CD4-positive, alpha-beta T cell treated with Interleukin-17A for 1 hour (primary cell): ENCODE measurements at regions not wholly inside any gene's neighbourhood (a gene's known extent, or its start where the extent isn't known, plus 50 kb on each side); places are given as distances from the start of the nearest gene placed in this dataset.

Experiments
- DNase-seq: peaks from one replicate; pipeline ENCODE4 v3.0.0-alpha.2; 2020

DNA sequence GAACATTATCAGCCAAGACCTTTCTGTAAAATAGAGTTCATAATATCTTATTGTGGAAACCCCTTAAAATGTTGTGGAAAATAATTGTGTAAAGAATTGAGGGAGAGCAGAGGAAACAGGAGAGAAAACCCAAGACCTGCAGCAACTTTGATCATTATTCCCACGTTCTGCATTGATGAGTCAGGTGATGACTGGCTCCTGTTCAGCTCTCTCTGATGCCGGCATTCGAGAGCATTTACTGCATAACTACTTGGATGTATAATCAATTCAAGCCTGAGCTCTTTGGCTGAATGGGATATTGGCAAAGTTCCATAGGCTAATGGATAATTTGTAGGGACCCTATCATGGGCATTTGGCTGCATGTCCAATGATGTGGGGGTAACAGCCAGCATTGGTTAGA lies 176.3 kb upstream of the ARID2 start:
- no peak for DNase-seq

DNA sequence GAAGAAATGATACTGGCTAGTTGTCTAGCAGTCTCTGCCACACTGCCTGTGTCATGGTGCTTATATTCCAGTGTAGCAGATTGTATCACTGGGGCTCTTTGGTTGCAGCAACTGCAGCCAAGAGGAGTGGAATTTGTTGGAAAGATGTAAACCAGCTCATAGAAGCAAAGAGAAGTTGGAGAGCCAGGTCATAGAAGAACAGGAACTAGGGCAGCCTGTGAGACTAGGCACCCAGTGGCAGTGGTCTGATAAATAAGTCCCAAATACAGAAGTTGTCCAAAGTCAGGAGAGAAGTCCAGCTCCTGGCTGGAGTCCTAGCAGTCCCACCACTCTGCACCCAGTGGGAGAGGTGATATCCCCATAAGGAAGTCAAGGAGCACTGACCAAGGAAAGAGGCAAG lies 172.5 kb upstream of the ARID2 start:
- DNase-seq = no peak

DNA sequence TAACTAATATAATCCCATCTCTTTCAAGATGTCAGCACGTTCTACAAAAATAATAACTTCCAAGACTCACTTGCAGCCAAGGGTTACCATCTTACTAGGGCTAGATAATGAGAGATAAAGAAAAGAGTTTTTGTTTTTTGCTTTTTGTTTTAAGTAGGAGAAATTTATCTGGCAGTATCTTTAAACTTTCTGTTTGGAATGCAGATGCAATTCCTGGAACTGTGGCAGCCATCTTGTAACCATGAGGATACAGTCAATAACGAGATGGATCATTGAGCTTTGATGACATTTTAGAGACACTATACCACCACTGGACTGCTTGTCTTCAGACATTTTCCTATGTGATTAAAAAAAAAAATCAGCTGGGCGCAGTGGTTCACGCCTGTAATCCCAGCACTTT lies 171.2 kb upstream of the ARID2 start:
- no peak for DNase-seq

DNA sequence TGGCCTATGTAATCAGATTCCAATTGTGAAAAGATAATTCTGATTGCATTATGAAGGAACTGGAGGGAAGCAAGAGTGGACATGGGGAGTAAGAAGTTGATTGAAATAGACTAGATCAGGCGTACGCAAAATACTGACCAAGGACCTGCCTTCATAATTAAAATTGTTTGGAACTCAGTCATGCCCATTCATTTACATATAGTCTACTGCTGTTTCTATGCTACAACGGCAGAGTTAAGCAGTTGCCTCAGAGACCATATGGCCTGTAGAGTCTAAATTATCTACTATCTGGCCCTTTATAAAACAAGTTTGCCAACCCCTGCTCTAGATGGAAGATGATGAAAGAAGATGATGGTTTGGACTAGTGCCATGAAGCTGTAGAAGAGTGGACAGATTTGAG lies 170.0 kb upstream of the ARID2 start:
- DNase-seq = no peak

DNA sequence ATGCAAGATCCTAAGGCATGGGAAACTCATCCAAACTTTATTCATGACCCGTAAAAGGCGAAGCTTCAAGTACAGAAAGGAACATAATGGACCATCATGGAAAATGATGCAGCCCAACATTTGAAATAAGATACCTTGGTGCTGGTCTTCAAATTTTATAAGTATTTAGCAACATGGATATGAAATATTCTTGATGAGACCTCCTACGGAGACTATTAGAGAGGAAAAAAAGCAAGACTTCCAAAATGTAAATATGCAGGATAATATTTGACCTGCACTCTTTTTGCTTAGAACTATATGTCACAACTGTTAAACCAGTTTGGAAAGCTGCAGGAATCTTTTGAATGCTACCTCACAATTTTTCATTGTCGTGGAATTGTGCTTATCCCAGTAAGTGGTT lies 168.8 kb upstream of the ARID2 start:
- DNase-seq = no peak

DNA sequence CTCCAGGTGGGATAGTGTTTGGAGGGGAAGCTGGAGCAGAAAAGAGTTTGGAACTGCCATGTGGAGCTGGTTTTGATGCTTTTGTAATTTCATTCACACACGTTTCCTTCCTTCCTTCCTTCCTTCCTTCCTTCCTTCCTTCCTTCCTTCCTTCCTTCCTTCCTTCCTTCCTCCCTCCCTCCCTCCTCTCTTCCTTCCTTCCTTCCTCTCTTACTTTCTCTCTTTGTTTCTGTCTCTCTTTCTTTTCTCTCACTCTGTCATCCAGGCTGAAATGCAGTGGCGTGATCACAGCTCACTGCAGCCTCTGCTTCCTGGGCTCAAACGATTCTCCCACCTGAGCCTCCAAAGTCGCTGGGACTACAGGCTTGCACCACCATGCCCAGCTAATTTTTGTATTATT lies 168.0 kb upstream of the ARID2 start:
- DNase-seq = no peak

DNA sequence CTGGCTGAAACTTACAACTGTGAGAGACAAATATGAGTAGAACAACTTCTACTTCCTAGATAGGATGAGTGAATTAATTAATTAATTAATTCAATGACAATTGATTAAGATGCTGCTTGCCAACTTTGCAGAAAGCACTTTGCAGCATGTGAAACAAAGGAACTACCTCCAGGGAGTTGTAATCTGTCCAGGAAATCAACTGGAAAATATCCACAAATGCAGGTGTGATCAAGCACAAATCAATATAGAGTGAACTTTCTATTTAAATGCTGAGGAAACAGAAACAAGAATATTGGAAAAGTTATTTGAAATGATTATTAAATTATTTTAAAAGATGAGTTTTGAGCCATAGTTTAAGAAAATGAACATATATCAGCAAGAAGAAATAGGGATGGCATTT lies 163.9 kb upstream of the ARID2 start:
- DNase-seq = no peak

DNA sequence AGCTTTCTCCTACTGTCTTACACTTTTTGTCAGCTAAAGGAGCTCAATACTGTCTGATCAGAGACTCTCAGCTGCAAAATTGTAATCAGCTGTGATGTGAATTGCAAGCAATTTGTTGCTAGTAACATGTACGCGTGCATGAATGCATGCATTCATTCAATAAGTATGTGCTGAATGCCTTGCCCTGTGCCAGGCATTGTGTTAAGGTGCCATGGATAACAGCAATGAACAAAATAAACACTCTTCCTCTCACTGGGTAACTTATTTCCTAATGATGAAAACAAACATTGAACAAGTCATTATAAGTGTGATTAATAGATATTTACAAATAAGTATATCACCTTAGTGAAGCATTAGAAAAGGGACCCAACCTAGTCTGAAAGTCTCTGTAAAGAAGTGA lies 163.2 kb upstream of the ARID2 start:
- DNase-seq = no peak

DNA sequence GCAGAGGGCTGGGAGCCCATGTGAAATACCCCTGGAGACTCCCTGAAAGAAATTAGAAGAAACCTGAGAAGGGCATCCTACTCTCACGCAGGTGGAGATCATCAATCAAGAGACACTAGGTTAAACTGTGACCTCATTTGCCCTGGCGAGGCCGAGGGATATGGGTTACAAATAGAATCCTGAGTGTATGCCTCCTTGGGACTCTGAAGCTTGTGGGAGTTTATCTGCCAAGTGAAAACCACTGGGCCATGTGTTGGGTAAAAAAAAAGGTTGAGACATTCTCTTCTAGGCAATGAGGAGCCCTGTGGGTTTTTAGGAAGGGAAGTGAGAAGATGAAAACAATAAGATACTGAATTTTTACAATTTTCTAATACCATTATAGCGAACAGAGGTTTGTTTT lies 160.7 kb upstream of the ARID2 start:
- no peak for DNase-seq

DNA sequence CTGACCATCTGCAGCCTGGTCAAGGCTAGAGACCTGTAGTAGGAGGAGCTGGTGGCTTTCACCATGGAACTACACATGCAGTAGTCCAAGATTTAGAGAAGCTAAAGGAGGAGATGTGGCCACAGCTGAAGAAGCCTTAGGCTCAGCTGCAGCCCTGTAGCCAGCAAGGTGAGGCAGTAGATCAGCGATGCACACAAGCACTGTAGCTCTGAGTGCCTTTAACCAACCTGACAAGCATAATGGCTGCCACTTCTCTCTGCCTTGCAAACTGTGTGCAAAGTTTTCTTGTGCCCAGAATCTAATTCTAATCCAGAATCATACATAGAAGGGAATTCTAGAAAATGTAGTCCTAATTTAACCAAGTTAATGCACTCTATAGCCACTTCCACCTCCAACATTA lies 159.0 kb upstream of the ARID2 start:
- DNase-seq = no peak

DNA sequence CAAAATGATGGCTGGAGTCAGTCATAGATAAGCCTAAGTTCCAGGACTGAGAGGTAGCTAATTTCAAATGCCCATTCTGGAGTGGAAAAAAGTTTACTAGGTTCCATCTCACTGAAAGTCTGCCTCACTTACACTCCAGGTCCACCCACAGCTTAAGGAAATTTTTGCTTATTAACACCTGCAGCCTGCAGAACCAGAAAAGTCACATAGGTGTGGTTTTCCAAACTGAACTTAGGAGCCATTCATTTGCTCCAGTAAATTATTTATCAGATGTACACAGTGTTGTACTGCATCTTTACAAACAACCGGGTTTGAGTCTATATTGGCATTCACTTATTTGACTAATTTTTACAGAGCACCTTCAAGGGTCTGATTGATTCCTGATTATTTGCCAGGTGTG lies 157.4 kb upstream of the ARID2 start:
- DNase-seq = no peak

DNA sequence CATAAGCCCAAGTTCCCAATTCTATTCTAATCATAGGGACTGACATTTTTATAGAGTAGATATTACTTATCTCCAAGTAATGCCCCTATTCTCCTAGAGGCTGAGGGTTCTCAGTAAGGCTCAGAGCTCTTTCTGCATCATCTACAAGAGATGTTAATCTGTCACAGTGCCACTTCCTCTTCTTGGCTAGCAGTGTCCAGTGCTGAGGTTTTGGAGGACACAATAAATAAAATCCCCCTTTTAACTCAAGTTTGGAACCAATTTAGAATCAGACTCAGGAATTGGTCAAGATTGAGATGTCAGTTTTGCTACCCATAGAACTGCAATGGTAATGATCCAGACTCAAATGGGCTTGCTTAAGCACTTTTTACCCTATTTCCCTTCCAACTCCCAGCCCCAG lies 154.1 kb upstream of the ARID2 start:
- no peak for DNase-seq

DNA sequence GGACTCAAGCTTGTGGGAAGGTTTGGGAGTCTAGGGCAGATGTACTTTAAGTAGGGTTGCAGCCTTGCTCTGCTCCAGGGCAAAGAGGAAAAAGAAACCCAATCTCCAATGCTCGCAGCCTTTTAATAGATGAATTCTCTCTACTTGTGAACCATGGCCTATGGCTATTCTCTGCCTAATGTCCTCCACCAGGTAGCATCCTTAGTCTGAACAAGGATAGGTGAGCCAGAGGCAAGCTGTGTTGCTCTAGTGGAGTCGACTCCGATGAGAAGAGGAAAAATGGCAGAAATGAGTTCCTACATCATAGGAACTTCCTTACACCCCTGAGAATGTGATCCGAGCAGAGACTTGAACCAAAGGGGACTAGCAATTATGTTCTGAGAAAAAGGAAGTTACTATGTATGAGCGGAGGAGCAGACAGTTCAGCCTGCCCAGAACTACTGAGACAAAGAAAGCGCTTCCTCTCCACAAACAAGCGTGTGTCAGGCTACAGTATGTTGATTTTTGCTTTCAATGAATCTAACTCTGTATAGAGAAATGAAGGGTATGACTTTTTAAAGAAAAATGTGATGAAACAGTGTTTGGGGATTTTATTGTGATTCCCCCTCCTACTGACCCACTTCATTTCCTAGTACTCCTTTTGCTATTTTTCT lies 153.6 kb upstream of the ARID2 start:
- DNase-seq = peak; percentile 7

DNA sequence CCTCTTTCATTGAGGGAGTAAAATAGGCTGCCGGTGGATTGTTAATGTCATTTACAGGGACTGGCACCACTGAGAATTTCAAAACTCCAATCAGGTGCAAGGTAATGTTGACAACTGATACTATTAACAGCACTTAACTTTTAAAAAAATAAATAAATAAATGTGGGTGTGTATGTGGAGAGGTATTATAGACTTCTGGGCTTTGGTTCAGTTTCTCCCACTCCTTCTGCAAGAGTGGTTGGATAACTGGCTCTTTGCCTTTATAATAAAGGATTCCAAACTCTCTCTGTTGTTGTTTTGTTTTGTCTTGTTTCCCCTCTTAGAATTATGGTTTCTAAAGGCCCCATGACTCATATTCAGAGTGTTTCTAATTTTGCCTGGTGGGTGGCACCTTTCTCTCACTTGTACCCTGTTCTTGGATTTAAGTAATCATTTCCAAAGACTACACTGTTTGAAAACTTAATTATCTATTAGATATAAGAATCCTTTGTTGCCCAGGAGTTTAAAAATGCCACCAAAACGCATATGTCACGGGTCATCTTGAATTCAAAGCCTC lies 151.6 kb upstream of the ARID2 start:
- no peak for DNase-seq

DNA sequence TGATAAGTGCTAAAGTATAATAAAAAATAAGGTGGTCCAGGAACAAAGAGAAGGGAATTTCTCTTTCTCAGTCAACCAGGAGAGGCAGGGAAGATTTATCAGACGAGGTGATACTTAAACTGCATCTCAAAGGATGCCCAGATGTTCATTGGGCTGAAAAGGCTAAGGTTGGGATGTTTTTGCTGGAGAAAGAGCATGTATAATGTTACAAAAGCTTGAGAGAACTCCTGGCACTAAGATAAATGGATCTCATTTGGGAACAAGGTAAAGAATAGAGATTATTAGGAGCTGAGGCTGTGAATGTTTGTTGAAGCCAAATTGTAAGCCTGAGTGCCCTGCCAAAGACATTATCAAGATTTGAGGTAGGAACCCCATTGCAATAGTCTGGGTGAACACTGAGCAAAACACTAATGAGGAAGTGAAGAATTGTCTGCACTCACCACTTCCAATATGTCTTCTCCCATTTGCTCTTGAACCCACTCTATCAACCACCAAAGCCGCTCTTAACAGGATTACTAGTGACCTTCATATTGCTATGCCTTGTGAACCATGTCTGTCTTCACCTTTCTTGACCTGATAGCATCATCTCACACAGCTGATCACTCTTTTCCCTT lies 149.0 kb upstream of the ARID2 start:
- no peak for DNase-seq

DNA sequence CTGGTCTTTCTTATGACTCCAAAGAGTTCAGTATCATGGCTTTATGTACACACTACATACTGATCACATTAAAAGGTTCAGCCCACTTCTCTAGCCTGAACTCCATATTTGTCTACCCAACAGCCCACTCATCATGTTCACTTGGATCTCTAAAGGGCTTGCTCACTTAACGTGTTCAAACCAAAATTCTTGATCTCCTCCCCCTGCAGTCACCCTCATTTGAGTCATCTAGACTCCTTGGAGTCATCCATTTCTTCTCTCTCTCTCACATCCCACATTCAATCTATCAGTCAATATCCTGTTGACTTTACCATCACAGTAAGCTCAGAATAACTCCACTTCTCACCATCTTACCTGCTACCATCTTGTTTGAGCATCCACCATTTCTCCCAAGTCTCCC lies 148.4 kb upstream of the ARID2 start:
- DNase-seq = no peak

DNA sequence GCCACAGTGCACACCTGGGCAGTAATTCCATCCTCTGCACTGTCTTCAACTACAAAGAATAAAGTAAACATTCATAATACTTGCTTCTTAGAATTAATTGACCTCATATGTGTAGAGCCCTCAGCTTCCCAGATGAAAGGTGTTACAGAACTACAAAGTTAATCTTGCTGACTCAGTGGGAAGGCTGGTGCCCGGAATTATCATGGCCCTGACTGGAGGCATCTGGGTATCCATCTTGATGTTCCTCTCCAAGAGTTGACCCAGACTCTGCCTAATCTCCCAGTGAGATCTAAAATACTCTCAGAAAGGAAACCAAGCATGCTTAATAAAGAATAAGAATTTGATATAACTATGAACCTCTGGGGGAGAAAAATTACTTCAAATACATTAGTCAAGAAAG lies 147.0 kb upstream of the ARID2 start:
- no peak for DNase-seq

DNA sequence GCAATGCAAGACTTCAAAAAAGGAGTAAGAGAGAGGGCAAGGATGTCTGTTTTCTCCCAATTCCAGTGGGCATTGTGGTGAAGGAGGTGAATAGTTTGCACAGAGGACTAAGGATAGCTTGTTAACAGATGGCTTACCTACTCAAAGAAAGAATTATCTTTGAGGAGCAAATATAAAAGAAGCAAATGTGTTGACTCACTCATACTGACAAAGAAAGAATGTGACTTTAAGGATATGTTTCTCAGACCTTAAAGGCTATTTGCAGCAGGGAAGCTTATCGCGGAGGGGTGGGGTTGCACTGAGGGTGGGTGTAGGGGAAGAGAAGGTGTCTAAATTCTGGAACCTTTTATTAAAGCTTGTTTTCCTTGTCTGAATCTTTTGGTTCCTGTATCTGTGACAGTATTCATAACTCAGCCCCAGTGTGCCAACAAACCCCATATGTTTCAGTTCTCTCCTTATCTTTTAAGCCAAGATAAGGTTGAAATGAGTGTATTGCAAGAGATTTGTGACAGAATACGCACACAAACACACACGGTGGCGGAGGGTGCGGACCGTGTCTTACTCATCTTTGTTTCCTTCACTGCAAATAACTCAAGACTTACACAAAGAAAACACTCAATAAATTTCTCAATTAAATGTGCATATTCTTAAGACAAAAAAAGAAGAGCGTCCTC lies 146.4 kb upstream of the ARID2 start:
- no peak for DNase-seq

DNA sequence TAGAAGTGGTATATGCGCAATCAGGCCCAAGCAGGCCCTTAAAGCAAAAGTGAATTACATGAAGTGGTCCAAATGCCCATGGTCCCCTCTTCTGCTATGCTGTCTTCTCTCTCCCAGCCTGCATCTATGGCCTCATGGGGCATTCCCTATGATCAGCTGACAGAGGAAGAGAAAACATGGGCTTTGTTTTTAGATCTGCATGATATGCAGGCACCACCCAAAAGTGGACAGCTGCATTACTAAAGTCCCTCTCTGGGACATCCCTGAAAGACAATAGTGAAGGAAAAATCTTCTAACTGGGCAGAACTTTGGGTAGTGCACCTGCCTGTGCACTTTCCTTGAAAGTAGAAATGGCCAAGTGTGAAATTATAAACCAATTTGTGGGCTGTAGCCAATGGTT lies 145.2 kb upstream of the ARID2 start:
- no peak for DNase-seq

DNA sequence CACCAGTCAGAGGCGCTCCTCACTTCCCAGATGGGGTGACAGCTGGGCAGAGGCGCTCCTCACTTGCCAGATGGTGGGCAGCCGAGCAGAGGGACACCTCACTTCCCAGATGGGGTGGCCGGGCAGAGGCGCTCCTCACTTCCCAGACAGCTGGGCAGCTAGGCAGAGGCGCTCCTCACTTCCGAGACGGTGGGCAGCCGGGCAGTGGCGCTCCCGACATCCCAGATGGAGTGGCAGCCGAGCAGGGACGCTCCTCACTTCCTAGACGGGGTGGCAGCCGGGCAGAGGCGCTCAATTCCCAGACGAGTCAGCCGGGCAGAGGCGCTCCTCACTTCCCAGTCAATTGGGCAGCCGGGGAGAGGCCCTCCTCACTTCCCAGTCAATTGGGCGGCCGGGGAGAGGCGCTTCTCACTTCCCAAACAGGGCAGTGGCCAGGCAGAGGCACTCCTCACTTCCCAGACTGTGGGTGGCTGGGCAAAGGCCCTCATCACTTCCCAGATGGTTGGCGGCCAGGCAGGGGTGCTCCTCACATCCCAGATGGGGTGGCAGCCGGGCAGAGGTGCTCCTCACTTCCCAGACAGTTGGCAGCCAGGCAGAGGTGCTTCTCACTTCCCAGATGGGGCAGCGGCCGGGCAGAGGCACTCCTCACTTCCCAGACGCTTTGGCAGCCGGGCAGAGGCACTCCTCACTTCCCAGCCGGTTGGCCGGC lies 143.8 kb upstream of the ARID2 start:
- DNase-seq = no peak

DNA sequence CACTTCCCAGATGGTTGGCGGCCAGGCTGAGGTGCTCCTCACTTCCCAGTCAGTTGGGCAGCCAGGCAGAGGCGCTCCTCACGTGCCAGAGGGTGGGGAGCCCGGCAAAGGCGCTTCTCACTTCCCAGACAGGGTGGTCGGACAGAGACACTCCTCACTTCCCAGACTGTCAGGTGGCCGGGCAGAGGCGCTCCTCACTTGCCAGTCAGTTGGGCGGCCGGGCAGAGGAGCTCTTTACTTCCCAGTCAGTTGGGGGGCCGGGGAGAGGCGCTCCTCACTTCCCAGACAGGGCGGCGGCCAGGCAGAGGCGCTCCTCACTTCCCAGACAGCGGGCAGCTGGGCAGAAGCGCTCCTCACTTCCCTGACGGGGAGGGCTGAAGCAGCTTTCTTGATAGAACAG lies 143.0 kb upstream of the ARID2 start:
- DNase-seq = no peak

DNA sequence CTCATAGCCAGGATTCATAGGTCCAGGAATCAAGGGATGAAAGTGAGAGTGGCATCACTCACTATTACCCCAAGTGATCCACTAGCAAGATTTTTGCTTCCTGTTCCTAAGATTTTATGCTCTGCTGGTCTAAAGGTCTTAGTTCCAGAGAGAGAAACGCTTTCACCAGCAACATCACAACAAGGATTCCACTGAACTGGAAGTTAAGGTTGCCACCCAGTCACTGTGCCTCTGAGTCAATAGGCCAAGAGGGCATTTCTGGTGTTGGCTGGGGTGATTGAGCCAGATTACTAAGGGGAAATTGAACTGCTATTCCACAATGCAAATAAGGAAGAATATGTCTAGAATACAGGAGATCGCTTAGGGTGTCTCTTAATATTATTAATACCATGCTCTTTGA lies 142.5 kb upstream of the ARID2 start:
- no peak for DNase-seq

DNA sequence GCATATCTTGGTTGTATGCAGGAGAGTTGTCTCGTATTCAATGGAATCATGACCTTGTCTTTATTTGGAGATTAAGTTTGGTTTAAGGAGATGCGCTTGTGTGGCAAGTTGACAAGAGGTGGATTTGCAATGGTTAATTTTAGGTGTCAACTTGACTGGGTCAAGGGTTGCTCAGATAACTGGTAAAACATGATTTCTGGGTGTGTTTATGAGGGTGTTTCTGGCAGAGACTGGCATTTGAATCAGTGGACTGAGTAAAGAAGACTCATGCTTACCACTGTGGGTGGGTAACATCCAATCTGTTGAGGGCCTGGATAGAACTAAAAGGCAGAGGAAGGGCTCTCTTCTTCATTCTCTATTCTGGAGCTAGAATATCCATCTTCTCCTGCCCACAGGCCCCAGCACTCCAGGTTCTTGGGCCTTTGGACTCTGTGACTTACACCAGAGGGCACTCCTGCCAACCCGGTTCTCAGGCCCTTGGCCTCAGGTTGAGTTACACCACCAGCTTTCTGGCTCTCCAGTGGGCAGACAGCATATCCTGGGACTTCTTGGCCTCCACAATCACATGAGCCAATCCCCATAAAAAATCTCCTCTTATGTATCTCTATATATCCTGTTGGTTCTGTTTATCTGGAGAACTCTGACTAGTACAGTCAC lies 141.5 kb upstream of the ARID2 start:
- no peak for DNase-seq
